GM12878 (cell line): ENCODE measurements at regions not wholly inside any gene's neighbourhood (a gene's known extent, or its start where the extent isn't known, plus 50 kb on each side); places are given as distances from the start of the nearest gene placed in this dataset.

Experiments
- ATAC-seq: fragments of 200-7000 bp; cut with Tn5 transposase; 3 replicates; pipeline ENCODE4 v1.9.1; 2020; ENCODE audit warnings: mild to moderate bottlenecking, moderate library complexity
- BruUV-seq: library from RNA; stranded (reverse); fragments of 400-500 nt; replicated peaks from 2 replicates; lab custom pipeline; 2021; lab: Mats Ljungman, UMichigan
- CTCF ChIA-PET: fragments of 300-600 bp; sonication (Branson Sonifier 250); formaldehyde crosslinking; extraction: SDS; loops from one replicate; lab custom pipeline; 2021; ENCODE audit warnings: inconsistent platforms; lab: Yijun Ruan, JAX
- POLR2A ChIA-PET: fragments of 350-600 bp; formaldehyde crosslinking; extraction: SDS; loops from one replicate; lab custom pipeline; 2021; ENCODE audit warnings: inconsistent platforms; lab: Charles Lee
- RAD21 ChIA-PET: fragments of 300-600 bp; sonication (Branson Sonifier 250); formaldehyde crosslinking; loops from one replicate; lab custom pipeline; 2023; ENCODE audit warnings: antibody characterized with exemption; ENCODE audit not compliant: unreplicated experiment; lab: Charles Lee
- SMC1A ChIA-PET: fragments of 300-600 bp; sonication (Branson Sonifier 250); formaldehyde crosslinking; loops from one replicate; lab custom pipeline; 2023; ENCODE audit not compliant: unreplicated experiment, uncharacterized antibody; lab: Charles Lee
- DNase-seq: peaks from one replicate; pipeline ENCODE4 v3.0.0-alpha.2; 2011; ENCODE audit warnings: low read depth, low spot score
- FAIRE-seq: peaks from 3 replicates; lab custom pipeline; 2011; peaks lifted over from hg19 to GRCh38; lab: Jason Lieb, UNC
- H2AFZ ChIP-seq: 2 replicates; pipeline ENCODE4 v1.6.0; 2011; ENCODE audit warnings: low read depth, low read length, control low read depth; ENCODE audit not compliant: control insufficient read depth
- H3K27ac ChIP-seq: 2 replicates; pipeline ENCODE4 v1.5.1; 2011; ENCODE audit warnings: control low read depth; ENCODE audit not compliant: control insufficient read depth, insufficient read depth
- H3K27me3 ChIP-seq, 2 experiments: replicated peaks in 1 of 2; 2 replicates each; pipeline versions ENCODE4 v1.6.0 to v1.6.1; 2011; ENCODE audit warnings: low read length in 1 of 2; ENCODE audit not compliant: control insufficient read depth in 2 of 2, insufficient read depth in 2 of 2
- H3K36me3 ChIP-seq, 2 experiments: 2 replicates each; pipeline ENCODE4 v1.5.1; 2011; ENCODE audit warnings: low read length in 1 of 2; ENCODE audit not compliant: control insufficient read depth in 2 of 2, insufficient read depth in 2 of 2
- H3K4me1 ChIP-seq: 2 replicates; pipeline ENCODE4 v1.6.1; 2011; ENCODE audit warnings: mild to moderate bottlenecking, low read length, moderate library complexity, mixed read lengths; ENCODE audit not compliant: control insufficient read depth, insufficient read depth
- H3K4me2 ChIP-seq: 2 replicates; pipeline ENCODE4 v1.6.0; 2011; ENCODE audit warnings: control low read depth; ENCODE audit not compliant: control insufficient read depth, insufficient read depth
- H3K4me3 ChIP-seq: fragments of 200-600 bp; sonication (generic); 2 replicates; pipeline ENCODE4 v1.5.1; 2016
- H3K79me2 ChIP-seq: 2 replicates; pipeline ENCODE4 v1.6.0; 2011; ENCODE audit warnings: low read length; ENCODE audit not compliant: control insufficient read depth, insufficient read depth
- H3K9ac ChIP-seq: 2 replicates; pipeline ENCODE4 v1.8.0; 2011; ENCODE audit warnings: low read length, control low read depth, mixed read lengths; ENCODE audit not compliant: control insufficient read depth, insufficient read depth
- H3K9me3 ChIP-seq: replicated peaks from 3 replicates; pipeline ENCODE4 v1.5.1; 2011; ENCODE audit warnings: mild to moderate bottlenecking, low read length; ENCODE audit not compliant: control insufficient read depth, insufficient read depth
- H4K20me1 ChIP-seq: 2 replicates; pipeline ENCODE4 v1.6.0; 2011; ENCODE audit not compliant: control insufficient read depth, insufficient read depth
- BHLHE40 ChIP-seq, 2 experiments: fragments of 450-650 bp in 1 of 2; IDR thresholded peaks; 2 replicates each; pipeline ENCODE4 v1.6.1; 2011 to 2017; ENCODE audit warnings: low read depth in 2 of 2, borderline replicate concordance in 1 of 2, improper control_type of control experiment in 1 of 2, low read length in 1 of 2, mild to moderate bottlenecking in 1 of 2
- BRCA1 ChIP-seq: IDR thresholded peaks from 2 replicates; pipeline ENCODE4 v1.6.1; 2011; ENCODE audit warnings: low read depth, low read length, improper control_type of control experiment
- SMAD5 ChIP-seq: IDR thresholded peaks from 2 replicates; pipeline ENCODE4 v1.6.1; 2016; ENCODE audit warnings: antibody characterized with exemption, low read depth
- SMARCA5 ChIP-seq: fragments of 450-650 bp; IDR thresholded peaks from 2 replicates; pipeline ENCODE4 v1.6.1; 2017; ENCODE audit warnings: mild to moderate bottlenecking
- SMC3 ChIP-seq: IDR thresholded peaks from 2 replicates; pipeline ENCODE4 v1.6.1; 2011; ENCODE audit warnings: low read length, improper control_type of control experiment, borderline replicate concordance
- TCF7 ChIP-seq: IDR thresholded peaks from 2 replicates; pipeline ENCODE4 v1.6.1; 2014; ENCODE audit warnings: antibody characterized with exemption, borderline replicate concordance
- ZNF207 ChIP-seq: fragments of 450-650 bp; IDR thresholded peaks from 2 replicates; pipeline ENCODE4 v1.6.1; 2014; ENCODE audit warnings: antibody characterized with exemption, mild to moderate bottlenecking, borderline replicate concordance
- ZNF217 ChIP-seq: fragments of 450-650 bp; IDR thresholded peaks from 2 replicates; pipeline ENCODE4 v1.6.1; 2017; ENCODE audit warnings: antibody characterized with exemption, mild to moderate bottlenecking
- ZSCAN29 ChIP-seq: fragments of 450-650 bp; IDR thresholded peaks from 2 replicates; pipeline ENCODE4 v1.6.1; 2017; ENCODE audit warnings: mild to moderate bottlenecking, moderate library complexity
- WGBS: methylation state at CpG from one replicate; pipeline ENCODE4 v1.1.6; 2016; ENCODE audit warnings: low lambda C conversion rate; ENCODE audit not compliant: insufficient replicate concordance, insufficient coverage; ENCODE audit errors: missing lambda C conversion rate; 5-methylcytosine and 5-hydroxymethylcytosine counted together
- in situ Hi-C: fragments of 300-500 bp; cut with MboI; formaldehyde crosslinking; loops from 9 replicates; pipeline ENCODE4 v1.14.3; 2018; ENCODE audit warnings: mixed read lengths
- intact Hi-C: fragments of 100-400 bp; cut with micrococcal nuclease; formaldehyde crosslinking; loops from one replicate; pipeline ENCODE4 v1.14.2; 2022; ENCODE audit not compliant: unreplicated experiment
- TF ChIP-seq, protein P1 (sequence below): IDR thresholded peaks from 2 replicates; pipeline ENCODE4 v1.6.1; 2011; ENCODE audit warnings: mild to moderate bottlenecking, low read depth, low read length, moderate library complexity; ENCODE audit not compliant: insufficient replicate concordance
- TF ChIP-seq, protein P2 (sequence below): fragments of 450-650 bp; formaldehyde crosslinking; IDR thresholded peaks from 2 replicates; pipeline ENCODE4 v1.4.0; 2020; ENCODE audit warnings: mild to moderate bottlenecking, moderate library complexity
- TF ChIP-seq, protein P3 (sequence below): IDR thresholded peaks from 2 replicates; pipeline ENCODE4 v1.6.1; 2012; ENCODE audit warnings: low read depth, low read length, improper control_type of control experiment
- TF ChIP-seq, protein P4 (sequence below): fragments of 450-650 bp; IDR thresholded peaks from 2 replicates; pipeline ENCODE4 v1.6.1; 2018; ENCODE audit warnings: mild to moderate bottlenecking, low read depth, moderate library complexity; ENCODE audit not compliant: partially characterized antibody

DNA sequence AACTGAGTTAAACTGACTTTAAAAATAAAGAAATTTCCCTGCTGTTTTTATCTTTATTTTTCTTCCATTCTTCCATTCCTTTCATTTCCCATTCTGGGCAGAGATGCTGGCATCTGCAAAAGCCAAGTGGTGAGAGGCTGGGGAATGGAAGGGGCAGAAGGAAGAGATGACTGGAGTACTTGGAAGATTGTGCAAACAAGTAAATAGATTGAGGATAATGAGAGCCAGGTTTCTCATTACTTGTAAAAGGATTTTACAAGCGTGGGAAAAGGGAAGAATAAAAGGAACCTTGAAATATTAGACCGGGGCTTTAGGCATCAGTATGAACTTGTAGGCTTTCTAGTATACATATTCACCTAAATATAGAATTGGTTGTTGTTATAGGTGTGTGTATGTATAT is 341.2 kb downstream of the CAAP1 start:
- Histone ChIP-seq H3K27me3 (no peaks in the 10 kb centered on the region), H3K4me3 (no peak overlapping the region), H3K79me2 (no peaks in the 10 kb centered on the region), H3K4me2 (no peak overlapping the region), H4K20me1 (no peaks in the 10 kb centered on the region), H2AFZ (no peak overlapping the region), H3K9ac (no peak overlapping the region), H3K27ac (no peak overlapping the region), H3K4me1 (no peaks in the 10 kb centered on the region), H3K9me3 (no peaks in the 10 kb centered on the region), H3K36me3 (no peaks in the 10 kb centered on the region)
- DNase-seq = no peak
- no peak for ATAC-seq
- TF ChIP-seq, protein P1, sequence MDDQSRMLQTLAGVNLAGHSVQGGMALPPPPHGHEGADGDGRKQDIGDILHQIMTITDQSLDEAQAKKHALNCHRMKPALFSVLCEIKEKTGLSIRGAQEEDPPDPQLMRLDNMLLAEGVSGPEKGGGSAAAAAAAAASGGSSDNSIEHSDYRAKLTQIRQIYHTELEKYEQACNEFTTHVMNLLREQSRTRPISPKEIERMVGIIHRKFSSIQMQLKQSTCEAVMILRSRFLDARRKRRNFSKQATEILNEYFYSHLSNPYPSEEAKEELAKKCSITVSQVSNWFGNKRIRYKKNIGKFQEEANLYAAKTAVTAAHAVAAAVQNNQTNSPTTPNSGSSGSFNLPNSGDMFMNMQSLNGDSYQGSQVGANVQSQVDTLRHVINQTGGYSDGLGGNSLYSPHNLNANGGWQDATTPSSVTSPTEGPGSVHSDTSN = no peak
- TF ChIP-seq SMARCA5 (no peak), TCF7 (no peak), ZNF207 (no peak), BRCA1 (no peak), ZSCAN29 (no peak), SMAD5 (no peak), BHLHE40 (IDR thresholded peaks at IDR 0.05; ENCODE audit: borderline replicate concordance in 1 of 2, low read depth in 2 of 2, low read length in 1 of 2) (no peak), ZNF217 (no peak), SMC3 (no peak)
- TF ChIP-seq, protein P2, sequence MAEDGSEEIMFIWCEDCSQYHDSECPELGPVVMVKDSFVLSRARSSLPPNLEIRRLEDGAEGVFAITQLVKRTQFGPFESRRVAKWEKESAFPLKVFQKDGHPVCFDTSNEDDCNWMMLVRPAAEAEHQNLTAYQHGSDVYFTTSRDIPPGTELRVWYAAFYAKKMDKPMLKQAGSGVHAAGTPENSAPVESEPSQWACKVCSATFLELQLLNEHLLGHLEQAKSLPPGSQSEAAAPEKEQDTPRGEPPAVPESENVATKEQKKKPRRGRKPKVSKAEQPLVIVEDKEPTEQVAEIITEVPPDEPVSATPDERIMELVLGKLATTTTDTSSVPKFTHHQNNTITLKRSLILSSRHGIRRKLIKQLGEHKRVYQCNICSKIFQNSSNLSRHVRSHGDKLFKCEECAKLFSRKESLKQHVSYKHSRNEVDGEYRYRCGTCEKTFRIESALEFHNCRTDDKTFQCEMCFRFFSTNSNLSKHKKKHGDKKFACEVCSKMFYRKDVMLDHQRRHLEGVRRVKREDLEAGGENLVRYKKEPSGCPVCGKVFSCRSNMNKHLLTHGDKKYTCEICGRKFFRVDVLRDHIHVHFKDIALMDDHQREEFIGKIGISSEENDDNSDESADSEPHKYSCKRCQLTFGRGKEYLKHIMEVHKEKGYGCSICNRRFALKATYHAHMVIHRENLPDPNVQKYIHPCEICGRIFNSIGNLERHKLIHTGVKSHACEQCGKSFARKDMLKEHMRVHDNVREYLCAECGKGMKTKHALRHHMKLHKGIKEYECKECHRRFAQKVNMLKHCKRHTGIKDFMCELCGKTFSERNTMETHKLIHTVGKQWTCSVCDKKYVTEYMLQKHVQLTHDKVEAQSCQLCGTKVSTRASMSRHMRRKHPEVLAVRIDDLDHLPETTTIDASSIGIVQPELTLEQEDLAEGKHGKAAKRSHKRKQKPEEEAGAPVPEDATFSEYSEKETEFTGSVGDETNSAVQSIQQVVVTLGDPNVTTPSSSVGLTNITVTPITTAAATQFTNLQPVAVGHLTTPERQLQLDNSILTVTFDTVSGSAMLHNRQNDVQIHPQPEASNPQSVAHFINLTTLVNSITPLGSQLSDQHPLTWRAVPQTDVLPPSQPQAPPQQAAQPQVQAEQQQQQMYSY (CRISPR knock-in tag) = no peak
- TF ChIP-seq, protein P3, sequence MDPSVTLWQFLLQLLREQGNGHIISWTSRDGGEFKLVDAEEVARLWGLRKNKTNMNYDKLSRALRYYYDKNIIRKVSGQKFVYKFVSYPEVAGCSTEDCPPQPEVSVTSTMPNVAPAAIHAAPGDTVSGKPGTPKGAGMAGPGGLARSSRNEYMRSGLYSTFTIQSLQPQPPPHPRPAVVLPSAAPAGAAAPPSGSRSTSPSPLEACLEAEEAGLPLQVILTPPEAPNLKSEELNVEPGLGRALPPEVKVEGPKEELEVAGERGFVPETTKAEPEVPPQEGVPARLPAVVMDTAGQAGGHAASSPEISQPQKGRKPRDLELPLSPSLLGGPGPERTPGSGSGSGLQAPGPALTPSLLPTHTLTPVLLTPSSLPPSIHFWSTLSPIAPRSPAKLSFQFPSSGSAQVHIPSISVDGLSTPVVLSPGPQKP = no peak
- TF ChIP-seq, protein P4, sequence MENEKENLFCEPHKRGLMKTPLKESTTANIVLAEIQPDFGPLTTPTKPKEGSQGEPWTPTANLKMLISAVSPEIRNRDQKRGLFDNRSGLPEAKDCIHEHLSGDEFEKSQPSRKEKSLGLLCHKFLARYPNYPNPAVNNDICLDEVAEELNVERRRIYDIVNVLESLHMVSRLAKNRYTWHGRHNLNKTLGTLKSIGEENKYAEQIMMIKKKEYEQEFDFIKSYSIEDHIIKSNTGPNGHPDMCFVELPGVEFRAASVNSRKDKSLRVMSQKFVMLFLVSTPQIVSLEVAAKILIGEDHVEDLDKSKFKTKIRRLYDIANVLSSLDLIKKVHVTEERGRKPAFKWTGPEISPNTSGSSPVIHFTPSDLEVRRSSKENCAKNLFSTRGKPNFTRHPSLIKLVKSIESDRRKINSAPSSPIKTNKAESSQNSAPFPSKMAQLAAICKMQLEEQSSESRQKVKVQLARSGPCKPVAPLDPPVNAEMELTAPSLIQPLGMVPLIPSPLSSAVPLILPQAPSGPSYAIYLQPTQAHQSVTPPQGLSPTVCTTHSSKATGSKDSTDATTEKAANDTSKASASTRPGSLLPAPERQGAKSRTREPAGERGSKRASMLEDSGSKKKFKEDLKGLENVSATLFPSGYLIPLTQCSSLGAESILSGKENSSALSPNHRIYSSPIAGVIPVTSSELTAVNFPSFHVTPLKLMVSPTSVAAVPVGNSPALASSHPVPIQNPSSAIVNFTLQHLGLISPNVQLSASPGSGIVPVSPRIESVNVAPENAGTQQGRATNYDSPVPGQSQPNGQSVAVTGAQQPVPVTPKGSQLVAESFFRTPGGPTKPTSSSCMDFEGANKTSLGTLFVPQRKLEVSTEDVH = no peak
- POLR2A ChIA-PET = no interaction called here
- CTCF ChIA-PET = no interaction called here
- in situ Hi-C loops = no loop called here
- 0% methylated on average over 2 of the region's 2 CpGs for WGBS
- intact Hi-C loops = no loop called here
- RAD21 ChIA-PET = no interaction called here
- SMC1A ChIA-PET = no interaction called here
- BruUV-seq = no TSS peak
- FAIRE-seq = no peak
